Fibroblast of lung (primary cell): ENCODE measurements at regions not wholly inside any gene's neighbourhood (a gene's known extent, or its start where the extent isn't known, plus 50 kb on each side); places are given as distances from the start of the nearest gene placed in this dataset.

ENCODE experiments used
- DNase-seq, 2 donors: peaks; one replicate each; pipeline versions ENCODE4 v3.0.0 to v3.0.0-alpha.2; 2010; ENCODE audit warnings: low read depth in 2 of 2
- H2AFZ ChIP-seq: 2 replicates; pipeline ENCODE4 v1.5.1; 2012; ENCODE audit warnings: low read length, control low read depth, inconsistent platforms
- H3K27ac ChIP-seq: 2 replicates; pipeline ENCODE4 v1.5.1; 2011; ENCODE audit warnings: low read length, control low read depth; ENCODE audit not compliant: insufficient read depth
- H3K27me3 ChIP-seq: 2 replicates; pipeline ENCODE4 v1.5.1; 2011; ENCODE audit warnings: mild to moderate bottlenecking, low read length; ENCODE audit not compliant: control insufficient read depth, insufficient read depth
- H3K36me3 ChIP-seq: 2 replicates; pipeline ENCODE4 v1.5.1; 2011; ENCODE audit warnings: low read length; ENCODE audit not compliant: control insufficient read depth, insufficient read depth
- H3K4me1 ChIP-seq: 2 replicates; pipeline ENCODE4 v1.5.1; 2011; ENCODE audit warnings: low read length; ENCODE audit not compliant: control insufficient read depth, insufficient read depth; ENCODE audit errors: extremely low read depth
- H3K4me2 ChIP-seq: 2 replicates; pipeline ENCODE4 v1.5.1; 2011; ENCODE audit warnings: low read length, control low read depth; ENCODE audit not compliant: insufficient read depth; ENCODE audit errors: extremely low read depth
- H3K4me3 ChIP-seq, 4 experiments: fragments of 200-600 bp in 1 of 4; sonication (generic) in 1 of 4; replicated peaks in 1 of 4; 2 replicates each; pipeline ENCODE4 v1.5.1; 2011 to 2016; ENCODE audit warnings: low read length in 4 of 4, low read depth in 3 of 4, mild to moderate bottlenecking in 3 of 4, control low read depth in 2 of 4, inconsistent platforms in 1 of 4, mixed read lengths in 1 of 4; ENCODE audit not compliant: insufficient read depth in 1 of 4; ENCODE audit errors: control extremely low read depth in 1 of 4
- H3K79me2 ChIP-seq: 2 replicates; pipeline ENCODE4 v1.5.1; 2012; ENCODE audit warnings: mild to moderate bottlenecking, low read length, inconsistent platforms; ENCODE audit not compliant: control insufficient read depth, insufficient read depth
- H3K9ac ChIP-seq: 2 replicates; pipeline ENCODE4 v1.5.1; 2011; ENCODE audit warnings: mild to moderate bottlenecking, low read length, control low read depth; ENCODE audit not compliant: insufficient read depth
- H3K9me3 ChIP-seq: 2 replicates; pipeline ENCODE4 v1.5.1; 2012; ENCODE audit warnings: low read depth, low read length; ENCODE audit not compliant: control insufficient read depth, insufficient read depth
- H4K20me1 ChIP-seq: 2 replicates; pipeline ENCODE4 v1.5.1; 2011; ENCODE audit warnings: low read length; ENCODE audit not compliant: control insufficient read depth, insufficient read depth; ENCODE audit errors: extremely low read depth
- EZH2 ChIP-seq: IDR thresholded peaks from 2 replicates; pipeline ENCODE4 v1.5.1; 2012; ENCODE audit warnings: low read length, control low read depth, mild to moderate bottlenecking; ENCODE audit errors: missing control alignments
- TF ChIP-seq, protein P1 (sequence below), 2 donors: IDR thresholded peaks in 1 of 2; conservative IDR thresholded peaks in 1 of 2; 1 replicate in 1 of 2; 2 replicates in 1 of 2; pipeline ENCODE4 v1.5.1; 2011 to 2012; ENCODE audit warnings: low read length in 2 of 2, control low read depth in 1 of 2, inconsistent platforms in 1 of 2, low read depth in 1 of 2, mild to moderate bottlenecking in 1 of 2

DNA sequence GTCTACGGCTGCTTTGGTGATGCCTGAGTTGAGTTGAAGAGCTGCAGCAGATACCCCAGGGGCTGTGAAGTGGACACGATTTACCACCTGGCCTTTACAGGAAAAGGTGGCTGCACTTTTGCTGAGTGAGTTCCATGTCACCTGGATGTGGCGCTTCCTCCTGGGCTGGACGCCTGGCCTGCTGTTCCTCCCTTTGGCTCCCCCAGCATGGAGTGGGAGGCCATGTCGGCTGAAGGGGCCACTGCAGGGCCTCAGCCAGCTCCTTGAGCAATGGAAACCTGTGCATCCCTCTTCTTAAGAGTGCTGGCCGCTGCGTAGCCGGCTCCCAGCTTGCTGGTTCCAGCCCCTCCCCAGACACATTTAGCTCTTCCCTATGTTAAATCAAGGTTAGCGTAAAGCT is 221.0 kb downstream of the GLRX3 start:
- no peak overlapping the region for H3K4me2 ChIP-seq
- no peaks in the 10 kb centered on the region for H3K9me3 ChIP-seq
- no peak for TF ChIP-seq EZH2
- TF ChIP-seq, protein P1, sequence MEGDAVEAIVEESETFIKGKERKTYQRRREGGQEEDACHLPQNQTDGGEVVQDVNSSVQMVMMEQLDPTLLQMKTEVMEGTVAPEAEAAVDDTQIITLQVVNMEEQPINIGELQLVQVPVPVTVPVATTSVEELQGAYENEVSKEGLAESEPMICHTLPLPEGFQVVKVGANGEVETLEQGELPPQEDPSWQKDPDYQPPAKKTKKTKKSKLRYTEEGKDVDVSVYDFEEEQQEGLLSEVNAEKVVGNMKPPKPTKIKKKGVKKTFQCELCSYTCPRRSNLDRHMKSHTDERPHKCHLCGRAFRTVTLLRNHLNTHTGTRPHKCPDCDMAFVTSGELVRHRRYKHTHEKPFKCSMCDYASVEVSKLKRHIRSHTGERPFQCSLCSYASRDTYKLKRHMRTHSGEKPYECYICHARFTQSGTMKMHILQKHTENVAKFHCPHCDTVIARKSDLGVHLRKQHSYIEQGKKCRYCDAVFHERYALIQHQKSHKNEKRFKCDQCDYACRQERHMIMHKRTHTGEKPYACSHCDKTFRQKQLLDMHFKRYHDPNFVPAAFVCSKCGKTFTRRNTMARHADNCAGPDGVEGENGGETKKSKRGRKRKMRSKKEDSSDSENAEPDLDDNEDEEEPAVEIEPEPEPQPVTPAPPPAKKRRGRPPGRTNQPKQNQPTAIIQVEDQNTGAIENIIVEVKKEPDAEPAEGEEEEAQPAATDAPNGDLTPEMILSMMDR (conservative IDR thresholded peaks at IDR 0.05 in 1 of 2, IDR thresholded peaks at IDR 0.05 in 1 of 2; ENCODE audit: low read depth in 1 of 2, low read length in 2 of 2): no peak
- no peak overlapping the region for H3K4me3 ChIP-seq
- H3K27ac ChIP-seq: no peak overlapping the region
- no peak for DNase-seq
- H3K9ac ChIP-seq: no peak overlapping the region
- no peaks in the 10 kb centered on the region for H3K4me1 ChIP-seq
- no peaks in the 10 kb centered on the region for H3K36me3 ChIP-seq
- no peaks in the 10 kb centered on the region for H3K79me2 ChIP-seq
- no peaks in the 10 kb centered on the region for H3K27me3 ChIP-seq
- no peak overlapping the region for H2AFZ ChIP-seq
- no peaks in the 10 kb centered on the region for H4K20me1 ChIP-seq

DNA sequence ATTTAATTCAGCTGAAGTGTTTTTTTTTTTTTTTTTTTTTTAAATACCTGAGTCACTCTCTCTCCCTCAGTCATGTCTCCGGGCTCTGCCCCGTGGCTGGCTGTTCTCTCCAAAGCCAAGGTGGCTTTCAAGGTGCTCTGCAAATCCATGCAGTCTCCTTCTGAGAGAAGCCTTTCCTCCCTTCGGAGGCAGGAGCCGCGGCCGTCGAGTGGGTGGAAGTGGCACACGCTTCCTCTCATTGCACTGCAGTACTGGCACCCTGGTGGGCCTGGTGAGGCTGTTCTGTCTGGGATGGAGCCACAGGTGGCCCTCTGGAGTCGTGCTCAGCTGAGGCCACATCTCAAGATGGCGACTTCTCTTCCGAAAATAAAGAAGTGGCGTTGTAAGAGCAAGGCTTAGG is 221.8 kb downstream of the GLRX3 start:
- H3K4me1 ChIP-seq: no peaks in the 10 kb centered on the region
- no peaks in the 10 kb centered on the region for H3K36me3 ChIP-seq
- no peak overlapping the region for H2AFZ ChIP-seq
- no peaks in the 10 kb centered on the region for H4K20me1 ChIP-seq
- no peaks in the 10 kb centered on the region for H3K79me2 ChIP-seq
- no peak overlapping the region for H3K27ac ChIP-seq
- TF ChIP-seq EZH2: no peak
- TF ChIP-seq, protein P1 (conservative IDR thresholded peaks at IDR 0.05 in 1 of 2, IDR thresholded peaks at IDR 0.05 in 1 of 2; ENCODE audit: low read depth in 1 of 2, low read length in 2 of 2): no peak
- H3K27me3 ChIP-seq: no peaks in the 10 kb centered on the region
- DNase-seq: no peak
- no peaks in the 10 kb centered on the region for H3K9me3 ChIP-seq
- no peak overlapping the region for H3K4me3 ChIP-seq
- H3K9ac ChIP-seq: no peak overlapping the region
- H3K4me2 ChIP-seq: no peak overlapping the region

DNA sequence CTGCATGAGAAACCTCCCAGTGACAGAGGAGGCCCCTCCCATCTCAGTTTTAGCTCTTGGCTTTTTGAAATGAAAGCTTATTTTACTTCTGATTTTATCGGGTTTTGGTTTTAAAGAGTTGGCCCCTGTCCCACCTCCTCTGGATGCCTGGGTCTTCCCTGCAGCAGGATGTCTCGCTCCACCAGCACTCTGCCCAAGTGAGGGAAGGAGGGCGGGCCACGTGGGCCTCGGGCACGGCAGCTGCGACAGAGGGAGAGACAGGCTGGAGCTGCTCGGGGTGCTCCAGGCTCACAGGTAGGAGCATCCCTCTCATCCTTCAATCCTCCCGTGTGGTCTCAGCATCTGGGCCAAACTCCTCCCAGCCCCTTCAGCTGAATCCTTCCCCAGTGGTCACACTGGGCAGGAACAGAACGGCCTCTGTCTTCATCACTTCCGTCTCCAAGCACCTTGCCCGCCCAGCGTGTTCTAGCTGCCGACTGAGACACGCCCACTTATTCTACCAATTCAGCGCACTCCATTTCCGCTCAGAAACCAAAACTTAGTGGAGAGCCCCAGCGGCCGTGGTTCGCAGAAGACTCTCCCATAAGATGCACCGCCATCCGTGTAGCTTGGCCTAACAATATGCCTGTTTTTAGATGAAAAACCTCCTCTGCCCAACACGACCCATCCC is 222.9 kb downstream of the GLRX3 start:
- H3K4me3 ChIP-seq: no peak overlapping the region
- DNase-seq: no peak
- no peaks in the 10 kb centered on the region for H3K27me3 ChIP-seq
- H3K9ac ChIP-seq: no peak overlapping the region
- no peaks in the 10 kb centered on the region for H3K36me3 ChIP-seq
- no peak for TF ChIP-seq EZH2
- TF ChIP-seq, protein P1 (conservative IDR thresholded peaks at IDR 0.05 in 1 of 2, IDR thresholded peaks at IDR 0.05 in 1 of 2; ENCODE audit: low read depth in 1 of 2, low read length in 2 of 2): no peak
- H3K27ac ChIP-seq: no peak overlapping the region
- no peak overlapping the region for H3K4me2 ChIP-seq
- no peaks in the 10 kb centered on the region for H3K79me2 ChIP-seq
- no peaks in the 10 kb centered on the region for H3K9me3 ChIP-seq
- H4K20me1 ChIP-seq: no peaks in the 10 kb centered on the region
- no peak overlapping the region for H2AFZ ChIP-seq
- H3K4me1 ChIP-seq: no peaks in the 10 kb centered on the region
